ENCODE measurements at regions not wholly inside any gene's neighbourhood (a gene's known extent, or its start where the extent isn't known, plus 50 kb on each side); places are given as distances from the start of the nearest gene placed in this dataset.
A peak's percentile ranks its signal among the peaks of the same experiment; 100 is the strongest.

DNA sequence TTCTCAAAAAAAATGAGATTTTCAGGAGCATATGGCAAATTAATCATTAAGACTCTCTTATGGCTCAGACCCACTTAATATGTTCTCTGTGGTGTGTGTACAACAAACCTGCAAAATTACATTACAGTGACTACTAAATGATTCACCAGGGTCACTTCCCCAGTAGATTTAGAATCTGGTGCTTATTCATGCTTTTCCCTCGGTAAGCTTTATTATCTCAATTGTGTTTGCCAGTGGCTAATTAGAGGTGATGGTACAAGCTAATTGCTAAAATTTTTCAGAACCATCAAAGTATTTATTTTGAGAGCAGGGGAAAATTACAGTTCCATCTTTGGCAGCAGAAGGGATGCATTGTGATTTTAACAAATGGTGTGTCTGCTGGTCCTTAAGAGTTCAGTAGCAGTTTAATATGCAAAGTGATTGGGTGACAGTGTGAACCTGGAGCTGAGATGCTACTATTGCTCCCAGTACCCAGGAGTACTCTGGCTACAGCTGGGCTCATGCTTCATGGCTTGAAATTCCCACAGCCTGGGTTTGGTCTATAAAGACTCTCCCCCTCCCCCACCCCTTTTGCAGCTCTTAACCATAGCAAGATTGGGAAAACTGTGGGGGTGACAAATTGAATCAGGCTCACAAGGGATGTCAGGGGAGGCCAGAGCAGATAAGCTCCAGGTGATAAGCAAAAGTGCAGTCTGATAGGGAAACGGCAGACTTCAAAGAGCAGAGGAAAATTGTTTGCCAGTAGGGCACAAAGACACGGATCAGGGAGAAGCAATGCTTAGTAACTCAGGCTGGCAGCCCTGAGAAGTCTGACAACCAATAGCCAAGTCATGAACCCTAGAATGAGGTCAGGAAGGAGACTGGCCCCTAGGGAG is 92.8 kb upstream of the RAD23B start:
- FAIRE-seq = no peak
- no peak for DNase-seq (ENCODE audit: extremely low spot score, insufficient read length, low read depth)

DNA sequence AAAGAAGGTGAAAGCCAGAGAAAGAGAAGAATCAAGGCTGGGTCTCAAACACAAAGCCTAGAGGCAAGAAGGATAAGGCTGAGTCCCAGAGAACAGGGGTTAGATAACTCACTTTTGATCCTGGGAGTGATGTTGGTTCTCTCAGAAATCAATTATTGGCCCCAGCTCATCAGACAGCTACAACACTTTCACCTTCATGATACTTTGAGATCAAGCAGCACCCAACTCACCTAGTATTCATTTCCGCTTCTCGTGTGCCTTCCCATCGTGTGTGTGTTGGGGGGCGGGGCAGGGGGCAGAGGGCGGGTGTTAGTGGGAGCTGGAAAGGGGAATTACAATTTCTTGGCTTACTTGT is 92.2 kb upstream of the RAD23B start:
- no peak for FAIRE-seq
- DNase-seq (ENCODE audit: extremely low spot score, insufficient read length, low read depth) = no peak

DNA sequence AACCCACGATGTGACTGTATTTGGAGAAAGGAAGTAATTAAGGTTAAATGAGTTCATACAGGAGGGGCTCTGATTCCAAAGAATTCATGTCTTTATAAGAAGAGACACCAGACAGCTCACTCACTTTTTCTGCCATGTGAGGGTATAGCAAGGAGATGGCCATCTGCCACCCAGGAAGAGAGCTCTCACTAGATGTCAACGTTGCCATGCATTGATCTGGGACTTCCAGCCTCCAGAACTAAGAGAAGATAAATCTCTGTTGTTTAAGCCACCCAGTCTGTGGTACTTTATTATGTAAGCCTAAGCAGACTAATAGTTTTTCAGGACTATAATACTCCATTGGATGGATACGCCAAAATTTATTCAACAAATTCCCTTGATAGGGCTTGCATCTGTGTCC is 89.8 kb upstream of the RAD23B start:
- DNase-seq (ENCODE audit: extremely low spot score, insufficient read length, low read depth) = no peak
- FAIRE-seq = no peak

DNA sequence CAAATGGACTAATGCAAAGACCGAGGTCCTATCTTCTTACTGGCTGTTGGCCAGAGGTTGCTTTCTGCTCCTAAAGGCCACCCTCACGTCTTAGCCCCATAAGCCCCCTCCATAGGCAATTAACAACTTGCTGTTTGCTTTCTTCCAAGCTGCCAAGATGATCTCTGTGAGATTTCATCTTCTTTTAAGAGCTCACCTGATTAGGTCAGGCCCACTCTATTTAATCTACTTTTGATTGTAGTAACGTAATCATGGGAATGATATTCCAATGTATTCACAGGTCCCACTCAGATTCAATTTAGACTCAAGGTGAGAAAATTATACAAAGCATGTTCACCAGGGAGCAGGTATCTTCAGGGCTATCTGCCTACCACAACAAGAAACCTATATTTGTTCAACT is 84.4 kb upstream of the RAD23B start:
- DNase-seq (ENCODE audit: extremely low spot score, insufficient read length, low read depth) = no peak
- FAIRE-seq = no peak

DNA sequence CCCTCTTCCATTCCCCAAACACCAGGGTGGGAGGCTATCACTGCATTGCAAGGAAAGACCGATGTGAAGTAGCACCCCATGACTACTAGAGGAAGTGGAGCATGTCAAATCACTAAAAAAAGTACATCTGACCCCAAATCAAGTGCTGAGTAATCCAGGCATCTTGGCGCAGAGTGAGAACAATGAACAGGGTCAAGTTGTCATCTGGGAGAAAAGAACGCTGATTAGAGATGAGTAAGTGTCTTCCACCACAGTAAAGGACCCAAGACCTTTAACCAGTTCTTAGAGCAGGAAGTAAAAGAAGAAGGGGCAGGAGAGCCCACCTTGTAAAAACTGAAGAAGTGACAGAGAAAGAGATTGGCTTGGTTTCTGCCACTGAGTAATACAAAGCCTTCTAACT is 75.0 kb upstream of the RAD23B start:
- FAIRE-seq (no peak), DNase-seq (ENCODE audit: extremely low spot score, insufficient read length, low read depth) (no peak)

DNA sequence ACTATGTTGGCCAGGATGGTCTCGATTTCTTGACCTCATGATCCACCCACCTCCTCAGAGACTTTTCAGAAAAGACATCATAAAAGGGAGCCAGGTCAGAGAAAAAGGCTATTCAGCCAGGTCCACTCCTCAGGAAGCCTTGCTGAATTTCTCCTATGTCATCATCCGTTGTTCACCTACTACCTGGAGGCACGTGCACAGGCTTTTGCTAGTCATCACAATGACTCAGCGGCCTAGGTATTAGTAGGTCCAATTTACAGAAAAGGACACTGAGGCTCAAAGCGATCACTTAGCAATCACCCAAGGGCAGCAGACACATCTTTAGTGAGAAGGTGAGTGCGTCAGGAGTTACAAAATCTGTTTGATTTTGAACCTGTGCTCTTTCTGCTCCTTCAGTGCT is 72.3 kb upstream of the RAD23B start:
- FAIRE-seq (no peak), DNase-seq (ENCODE audit: extremely low spot score, insufficient read length, low read depth) (no peak)

DNA sequence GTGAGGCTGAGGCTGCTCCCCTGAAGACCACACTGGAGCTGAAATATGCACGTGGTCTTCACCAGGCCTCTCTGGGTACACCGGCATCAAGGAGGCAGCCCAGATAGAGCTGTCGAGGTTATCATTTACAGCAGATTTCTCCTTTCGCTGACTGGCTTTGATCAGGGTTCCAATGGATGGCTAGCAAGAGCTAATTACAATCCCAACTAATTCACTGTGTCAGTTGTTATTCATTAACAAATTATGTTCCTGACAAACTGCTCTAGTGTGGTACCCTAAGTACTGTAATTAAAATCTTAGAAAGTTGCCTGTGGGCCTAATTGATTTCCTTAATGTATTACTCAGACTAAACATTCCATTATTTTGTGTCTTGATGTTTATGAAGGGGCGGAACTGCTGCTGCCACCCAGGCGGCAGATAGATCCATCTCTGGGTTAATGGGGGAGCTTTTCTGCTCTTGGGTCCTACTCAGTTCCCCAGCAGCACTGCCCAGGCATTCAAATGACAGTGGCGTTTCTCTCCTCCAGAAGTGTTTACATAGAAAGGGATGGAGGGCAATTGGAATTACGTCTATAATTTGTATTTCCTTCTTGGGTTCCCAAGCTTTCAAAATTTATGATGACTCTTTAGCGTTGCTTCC is 71.7 kb upstream of the RAD23B start:
- FAIRE-seq (no peak), DNase-seq (ENCODE audit: extremely low spot score, insufficient read length, low read depth) (no peak)

DNA sequence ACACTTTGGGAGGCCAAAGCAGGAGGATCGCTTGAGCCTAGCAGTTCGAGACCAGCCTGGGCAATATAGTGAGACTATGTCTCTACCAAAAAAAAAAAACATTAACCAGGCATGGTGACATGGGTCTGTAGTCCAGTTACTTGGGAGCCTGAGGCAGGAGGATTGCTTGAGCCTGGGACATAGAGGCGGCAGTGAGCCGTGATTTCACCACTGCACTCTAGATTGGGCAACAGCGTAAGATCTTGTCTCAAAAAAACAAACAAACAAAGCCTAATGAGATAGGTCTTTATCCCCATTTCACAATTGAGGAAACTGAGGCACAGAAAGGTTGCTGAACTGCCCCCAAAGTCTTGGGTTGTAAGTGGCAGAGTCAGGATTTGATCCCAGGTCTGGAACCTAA is 70.5 kb upstream of the RAD23B start:
- FAIRE-seq = no peak

DNA sequence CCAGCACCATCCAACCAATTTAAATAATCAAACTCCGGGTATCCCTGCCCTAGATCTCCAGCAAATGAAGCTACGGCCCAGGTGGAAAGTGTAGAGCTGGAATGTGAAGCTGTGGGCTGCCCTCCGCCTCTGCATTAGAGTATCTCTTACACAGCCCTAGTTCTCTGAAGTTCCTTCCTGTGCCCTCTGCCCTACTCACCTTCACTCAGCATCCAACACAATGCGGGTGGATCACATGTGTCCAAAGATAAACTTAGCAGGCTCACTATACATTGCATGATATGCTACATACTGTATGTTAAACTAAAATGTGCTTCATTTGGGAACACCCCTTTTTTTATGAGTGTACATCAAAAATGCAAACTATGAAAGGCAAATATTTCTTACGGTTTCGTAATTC is 70.0 kb upstream of the RAD23B start:
- FAIRE-seq = no peak
- DNase-seq (ENCODE audit: extremely low spot score, insufficient read length, low read depth) = no peak

More for the DNA sequence above, 70.5 kb upstream of the RAD23B start:
- DNase-seq (ENCODE audit: extremely low spot score, insufficient read length, low read depth) = no peak

DNA sequence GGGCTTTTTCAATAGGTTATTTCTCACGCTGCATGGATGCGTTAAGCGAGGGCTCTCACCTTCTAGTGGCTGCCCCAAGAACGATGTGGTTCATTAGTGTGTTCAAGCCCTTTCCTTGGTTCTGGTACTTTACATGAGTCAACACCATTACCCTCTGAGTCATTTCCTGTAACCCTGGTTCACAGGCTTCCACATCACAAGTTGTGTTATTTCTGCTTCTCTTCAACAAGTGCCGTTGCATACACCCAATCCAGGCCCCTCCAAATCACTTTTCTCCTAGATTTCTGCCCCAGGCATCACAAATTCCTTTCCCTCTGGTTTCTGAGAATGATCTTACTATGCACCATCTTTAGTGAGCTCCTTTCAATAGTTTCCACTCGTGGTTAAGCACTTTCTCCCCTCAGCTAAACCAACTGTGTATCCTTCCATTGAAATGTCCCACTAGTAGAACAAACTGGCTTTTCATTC is 69.5 kb upstream of the RAD23B start:
- FAIRE-seq = peak; percentile 60
- DNase-seq (ENCODE audit: extremely low spot score, insufficient read length, low read depth) = peak; percentile 9

DNA sequence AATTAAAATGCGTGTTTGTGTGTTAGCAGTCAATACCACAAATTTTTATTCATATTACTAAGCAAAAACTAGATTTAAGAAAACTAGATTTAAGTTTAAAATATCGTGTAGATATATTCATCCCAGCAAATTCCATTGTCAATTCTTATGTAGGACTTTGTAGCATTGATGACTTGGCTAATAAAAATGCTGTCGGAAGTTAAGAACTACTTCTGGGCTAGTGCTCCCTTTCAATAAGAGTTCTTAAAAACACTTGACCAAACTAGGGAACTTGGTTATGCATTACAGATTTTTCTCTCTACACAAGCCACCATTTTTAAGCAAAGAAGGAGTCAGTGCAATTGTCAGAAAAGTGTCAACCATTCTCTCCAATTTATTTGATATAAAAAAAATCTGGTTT is 68.7 kb upstream of the RAD23B start:
- FAIRE-seq (no peak), DNase-seq (ENCODE audit: extremely low spot score, insufficient read length, low read depth) (no peak)

DNA sequence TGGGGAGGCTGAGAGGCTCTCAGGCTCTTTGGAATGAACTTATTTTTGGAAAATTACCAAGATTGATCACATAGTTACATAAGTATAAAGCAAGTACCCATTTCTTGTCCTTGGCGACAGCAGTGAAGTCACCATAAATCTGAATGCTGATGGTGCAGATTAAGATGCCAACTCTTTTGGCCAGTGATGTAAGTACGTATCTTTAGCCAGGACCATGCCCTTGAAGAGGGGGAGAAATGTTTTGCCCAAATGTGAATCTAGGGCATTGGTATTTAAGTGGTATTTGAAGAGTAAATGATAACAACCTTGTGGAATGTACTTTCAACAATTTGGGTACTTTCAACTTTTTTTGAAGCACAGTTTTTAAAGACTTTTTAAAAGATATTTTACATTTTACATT is 68.2 kb upstream of the RAD23B start:
- FAIRE-seq = no peak
- DNase-seq (ENCODE audit: extremely low spot score, insufficient read length, low read depth) = no peak

DNA sequence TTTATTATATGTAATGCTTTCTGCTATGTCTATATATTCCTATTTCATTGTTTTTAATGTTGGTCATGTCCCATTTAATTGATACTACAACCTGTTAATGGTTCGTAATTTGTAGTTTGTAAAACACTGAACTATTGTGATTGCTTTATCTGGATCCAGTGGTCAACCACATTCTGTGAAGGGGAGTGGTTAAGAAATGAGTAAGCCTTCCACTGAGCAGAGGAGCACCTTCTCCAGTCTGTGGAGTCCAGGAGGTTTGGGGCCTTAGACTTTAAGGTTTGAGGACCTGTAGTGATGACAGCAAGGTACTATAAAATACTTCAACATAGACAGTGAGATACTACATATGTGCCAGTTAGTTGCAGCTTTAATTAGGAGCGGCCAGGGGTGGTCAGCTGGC is 67.7 kb upstream of the RAD23B start:
- FAIRE-seq = no peak
- no peak for DNase-seq (ENCODE audit: extremely low spot score, insufficient read length, low read depth)

DNA sequence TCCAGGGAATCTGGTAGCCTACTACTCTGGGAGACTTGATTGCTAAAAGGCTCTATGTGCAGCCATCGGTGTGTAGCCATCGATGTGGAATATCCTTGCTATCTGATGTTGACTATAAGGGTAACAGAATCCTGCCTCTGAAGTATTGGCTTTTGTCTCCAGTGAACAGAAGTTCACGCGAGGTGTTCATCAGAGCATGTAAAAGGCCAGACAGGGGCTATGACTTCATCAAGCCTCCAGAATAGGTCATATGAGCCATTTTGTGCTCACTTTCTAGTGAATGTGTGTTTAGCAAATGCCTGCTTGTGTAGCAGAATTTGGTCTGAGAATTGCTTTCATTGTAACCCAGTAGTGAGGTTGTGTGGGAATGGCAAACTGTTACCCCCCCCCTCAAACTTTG is 66.8 kb upstream of the RAD23B start:
- no peak for DNase-seq (ENCODE audit: extremely low spot score, insufficient read length, low read depth)
- FAIRE-seq = no peak

DNA sequence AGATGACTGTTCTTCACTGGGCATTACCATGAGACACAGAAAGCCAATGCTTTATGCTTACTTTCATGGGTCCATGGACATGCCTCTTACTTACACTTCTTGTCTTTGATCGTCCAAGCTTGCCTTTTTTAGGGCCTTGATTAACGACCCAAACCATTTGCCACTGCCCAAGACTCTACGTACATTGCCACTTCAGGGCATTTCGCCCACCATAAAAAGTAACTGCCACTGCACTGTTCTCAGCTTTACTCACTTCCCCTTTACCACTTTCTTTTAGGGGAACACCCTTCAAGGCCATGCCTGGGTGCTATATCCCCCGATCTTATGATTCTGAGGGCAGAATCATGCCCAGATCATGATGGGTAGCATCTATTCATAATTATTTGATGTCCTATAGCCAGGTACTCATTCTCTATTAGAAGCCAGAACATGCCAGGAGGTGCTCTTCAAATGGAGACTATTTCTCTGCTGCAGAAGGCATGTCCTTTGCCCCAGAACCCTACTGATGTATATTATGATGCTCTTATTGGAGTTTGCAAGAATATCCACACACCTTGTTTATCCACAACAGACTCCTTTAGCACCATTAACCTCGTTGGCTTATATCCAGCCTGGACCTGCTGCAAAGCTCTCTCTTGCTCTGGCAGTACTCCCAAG is 64.1 kb upstream of the RAD23B start:
- peak; percentile 12 for FAIRE-seq
- no peak for DNase-seq (ENCODE audit: extremely low spot score, insufficient read length, low read depth)

DNA sequence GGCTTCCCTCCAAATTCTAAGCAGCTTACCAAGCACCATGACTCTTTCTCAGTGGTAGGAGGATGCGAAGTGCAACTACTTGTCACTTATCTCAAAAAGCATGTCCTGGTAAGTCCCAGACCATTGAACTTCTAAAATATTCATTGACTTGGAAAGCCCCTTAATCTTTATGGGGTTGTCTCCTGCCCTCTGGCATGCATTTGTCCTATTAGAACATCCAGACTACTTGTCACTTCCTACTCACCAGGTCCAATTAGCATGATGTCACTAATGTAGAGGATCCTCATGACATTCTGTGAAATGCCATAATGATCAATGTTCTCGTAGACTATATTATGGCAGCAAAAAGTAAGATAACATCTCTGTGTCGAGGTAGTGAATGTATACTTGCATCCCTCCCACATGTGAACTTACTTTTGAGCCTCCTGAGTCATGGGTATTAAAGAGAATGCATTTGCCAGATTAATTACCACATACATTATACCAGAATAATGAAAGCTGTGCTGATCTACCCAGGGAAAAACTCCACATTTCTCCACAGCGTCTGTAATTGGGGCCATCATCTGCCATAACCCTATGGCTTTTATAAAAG is 63.5 kb upstream of the RAD23B start:
- no peak for DNase-seq (ENCODE audit: extremely low spot score, insufficient read length, low read depth)
- FAIRE-seq = no peak

DNA sequence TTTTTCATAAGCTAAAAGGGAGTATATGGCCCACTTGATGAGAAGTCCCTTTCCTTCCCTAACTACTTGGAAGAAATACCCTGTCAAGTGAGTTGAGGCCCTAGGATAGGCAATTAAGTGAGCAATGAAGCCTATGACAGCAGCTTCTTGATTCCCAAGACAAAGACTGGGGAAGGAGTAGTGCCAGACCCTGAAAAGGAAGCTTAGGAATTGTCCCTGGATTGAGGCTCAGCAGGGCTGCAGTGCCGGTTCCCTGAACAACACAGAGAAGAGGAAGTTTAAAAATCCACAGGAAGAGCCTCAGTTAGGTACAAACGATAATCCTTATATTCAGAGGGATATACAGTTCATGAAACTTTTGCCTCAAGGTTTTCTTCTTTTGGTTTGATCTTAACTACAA is 61.8 kb upstream of the RAD23B start:
- FAIRE-seq (no peak), DNase-seq (ENCODE audit: extremely low spot score, insufficient read length, low read depth) (no peak)

DNA sequence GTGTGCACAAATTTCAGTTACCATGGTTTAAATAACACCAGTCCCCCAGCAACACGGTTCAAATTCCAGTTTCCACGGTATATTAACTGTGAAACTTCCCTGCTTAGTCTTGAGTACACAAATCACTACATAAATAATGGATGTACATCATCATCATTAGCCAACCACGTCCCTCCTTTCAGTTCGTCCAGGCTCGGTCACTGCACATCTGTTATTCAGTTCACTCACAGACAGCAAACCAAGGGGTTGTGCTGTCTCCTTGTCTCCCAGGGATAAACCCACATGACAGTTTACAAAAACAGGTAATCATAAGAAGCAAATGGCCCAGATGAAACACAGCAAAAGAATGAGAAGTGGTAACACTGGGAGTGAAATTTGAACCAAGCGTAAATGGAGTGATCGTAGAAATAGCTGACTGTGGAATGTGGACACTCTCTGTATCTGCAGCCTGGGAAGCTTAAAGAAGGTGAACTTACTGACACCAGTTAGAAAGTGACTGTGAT is 61.0 kb upstream of the RAD23B start:
- DNase-seq (ENCODE audit: extremely low spot score, insufficient read length, low read depth) = no peak
- no peak for FAIRE-seq

DNA sequence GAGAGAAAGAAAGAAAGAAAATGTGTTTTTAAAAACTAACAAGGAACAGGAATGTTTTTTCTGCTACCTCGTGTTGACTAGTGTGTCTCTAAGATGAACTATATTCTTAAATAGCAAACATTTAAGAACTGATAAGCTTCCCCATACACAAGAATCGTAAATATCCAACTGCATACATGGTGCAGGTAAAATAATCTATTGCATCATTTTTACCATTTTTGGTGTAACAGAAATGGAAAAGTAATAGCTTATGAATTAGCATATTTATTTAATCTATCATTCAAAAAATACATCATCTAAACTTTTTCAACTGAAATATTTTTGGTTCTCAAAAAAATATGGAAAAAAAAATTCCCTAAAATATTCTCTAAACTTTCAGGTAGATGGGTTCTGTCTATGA is 59.7 kb upstream of the RAD23B start:
- FAIRE-seq (no peak), DNase-seq (ENCODE audit: extremely low spot score, insufficient read length, low read depth) (no peak)

DNA sequence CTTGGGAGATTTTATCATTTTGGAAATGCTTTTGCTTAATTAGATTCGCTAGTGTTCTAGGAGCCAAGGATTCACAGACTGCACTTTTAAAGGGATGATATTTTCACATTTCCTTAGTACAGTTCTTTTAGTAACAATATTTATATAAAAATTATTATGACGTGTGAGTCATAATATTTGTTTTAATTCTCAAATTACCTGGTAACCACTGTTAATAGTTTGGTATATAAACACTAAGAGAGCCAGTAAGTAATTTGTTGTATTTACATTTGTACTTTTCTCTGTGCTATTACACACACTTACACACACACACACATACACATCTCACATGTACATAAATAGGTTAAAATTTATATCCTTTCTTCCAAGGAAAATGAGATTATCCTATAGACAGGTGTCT is 58.8 kb upstream of the RAD23B start:
- DNase-seq (ENCODE audit: extremely low spot score, insufficient read length, low read depth) = no peak
- FAIRE-seq = no peak

DNA sequence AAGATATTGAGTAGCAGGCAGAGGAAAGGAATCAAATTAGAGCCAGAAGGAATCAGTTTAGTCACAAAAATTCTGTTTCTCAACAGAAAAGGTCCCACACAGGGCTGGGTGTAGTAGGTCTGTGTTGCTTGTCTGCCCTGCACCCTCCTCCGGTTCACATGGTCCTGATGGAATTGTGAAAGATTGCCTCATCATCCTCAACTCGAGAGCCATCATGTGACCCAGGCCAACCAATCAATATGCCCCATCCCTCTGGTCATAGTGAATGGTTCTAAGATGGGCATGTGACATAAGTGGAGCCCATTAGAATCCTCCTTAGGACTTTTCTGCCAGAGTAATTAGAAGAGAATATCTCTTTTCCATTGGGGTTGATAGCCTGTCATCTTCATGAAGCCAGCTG is 56.7 kb upstream of the RAD23B start:
- DNase-seq (ENCODE audit: extremely low spot score, insufficient read length, low read depth) (no peak), FAIRE-seq (no peak)

Data from GM18507 (cell line).